Cardiac muscle cell (in vitro differentiated cells and primary cell): ENCODE measurements at regions not wholly inside any gene's neighbourhood (a gene's known extent, or its start where the extent isn't known, plus 50 kb on each side); places are given as distances from the start of the nearest gene placed in this dataset.

Experiments
- DNase-seq, 2 donors: peaks; one replicate each; pipeline versions ENCODE4 v3.0.0 to v3.0.0-alpha.2; 2010 to 2017; ENCODE audit warnings: low read depth in 1 of 2, low spot score in 1 of 2
- H3K27ac ChIP-seq: fragments of 200-600 bp; sonication (generic); 2 replicates; pipeline ENCODE4 v1.5.1; 2016
- H3K27me3 ChIP-seq: fragments of 200-600 bp; sonication (generic); 2 replicates; pipeline ENCODE4 v1.6.0; 2016; ENCODE audit warnings: control low read depth
- H3K36me3 ChIP-seq: fragments of 200-600 bp; sonication (generic); 2 replicates; pipeline ENCODE4 v1.5.1; 2016; ENCODE audit warnings: control low read depth
- H3K4me1 ChIP-seq: fragments of 200-600 bp; sonication (generic); 2 replicates; pipeline ENCODE4 v1.8.1; 2017; ENCODE audit warnings: low read depth, mild to moderate bottlenecking, mixed run types
- H3K4me3 ChIP-seq: fragments of 200-600 bp; sonication (generic); 2 replicates; pipeline ENCODE4 v1.5.1; 2016; ENCODE audit warnings: mild to moderate bottlenecking
- H3K9me3 ChIP-seq: fragments of 200-600 bp; sonication (generic); 2 replicates; pipeline ENCODE4 v1.5.1; 2017; ENCODE audit warnings: low read depth, mild to moderate bottlenecking, control low read depth
- TF ChIP-seq, protein P1 (sequence below): IDR thresholded peaks from 2 replicates; pipeline ENCODE4 v1.5.1; 2012; ENCODE audit warnings: low read depth, mild to moderate bottlenecking, low read length

DNA sequence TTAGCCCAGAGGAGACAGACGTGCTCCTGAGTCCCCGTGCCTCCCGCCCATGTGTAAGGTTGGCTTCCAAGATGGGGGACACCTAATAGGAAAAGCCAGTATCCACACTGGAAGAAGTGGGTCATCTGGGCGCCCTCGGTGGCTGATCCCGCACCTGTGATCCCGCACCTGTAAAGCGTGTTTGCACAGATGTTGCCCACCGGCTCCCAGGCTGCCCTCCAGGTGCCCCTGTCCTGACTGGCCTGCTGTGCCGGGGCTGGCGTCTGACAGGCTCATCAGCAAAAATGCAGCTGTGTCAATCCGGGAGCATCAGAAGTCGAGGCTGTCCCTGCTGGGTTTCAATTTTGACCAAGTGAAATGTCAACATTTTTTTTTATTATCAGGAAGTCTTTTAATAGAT lies 88.5 kb downstream of the IRX1 start:
- Histone ChIP-seq H3K4me1 (peaks cover 12% of the 10 kb centered on the region), H3K27ac (no peak overlapping the region), H3K36me3 (no peaks in the 10 kb centered on the region), H3K9me3 (no peaks in the 10 kb centered on the region), H3K4me3 (no peak overlapping the region), H3K27me3 (no peaks in the 10 kb centered on the region)
- no peak for DNase-seq
- TF ChIP-seq, protein P1, sequence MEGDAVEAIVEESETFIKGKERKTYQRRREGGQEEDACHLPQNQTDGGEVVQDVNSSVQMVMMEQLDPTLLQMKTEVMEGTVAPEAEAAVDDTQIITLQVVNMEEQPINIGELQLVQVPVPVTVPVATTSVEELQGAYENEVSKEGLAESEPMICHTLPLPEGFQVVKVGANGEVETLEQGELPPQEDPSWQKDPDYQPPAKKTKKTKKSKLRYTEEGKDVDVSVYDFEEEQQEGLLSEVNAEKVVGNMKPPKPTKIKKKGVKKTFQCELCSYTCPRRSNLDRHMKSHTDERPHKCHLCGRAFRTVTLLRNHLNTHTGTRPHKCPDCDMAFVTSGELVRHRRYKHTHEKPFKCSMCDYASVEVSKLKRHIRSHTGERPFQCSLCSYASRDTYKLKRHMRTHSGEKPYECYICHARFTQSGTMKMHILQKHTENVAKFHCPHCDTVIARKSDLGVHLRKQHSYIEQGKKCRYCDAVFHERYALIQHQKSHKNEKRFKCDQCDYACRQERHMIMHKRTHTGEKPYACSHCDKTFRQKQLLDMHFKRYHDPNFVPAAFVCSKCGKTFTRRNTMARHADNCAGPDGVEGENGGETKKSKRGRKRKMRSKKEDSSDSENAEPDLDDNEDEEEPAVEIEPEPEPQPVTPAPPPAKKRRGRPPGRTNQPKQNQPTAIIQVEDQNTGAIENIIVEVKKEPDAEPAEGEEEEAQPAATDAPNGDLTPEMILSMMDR, result no peak

GRCh38 chr5:3684771-3685354 lies 89.2 kb downstream of the IRX1 start:
- Histone ChIP-seq H3K9me3 (no peaks in the 10 kb centered on the region), H3K4me1 (peaks cover 12% of the 10 kb centered on the region)
- TF ChIP-seq, protein P1, result no peak

DNA sequence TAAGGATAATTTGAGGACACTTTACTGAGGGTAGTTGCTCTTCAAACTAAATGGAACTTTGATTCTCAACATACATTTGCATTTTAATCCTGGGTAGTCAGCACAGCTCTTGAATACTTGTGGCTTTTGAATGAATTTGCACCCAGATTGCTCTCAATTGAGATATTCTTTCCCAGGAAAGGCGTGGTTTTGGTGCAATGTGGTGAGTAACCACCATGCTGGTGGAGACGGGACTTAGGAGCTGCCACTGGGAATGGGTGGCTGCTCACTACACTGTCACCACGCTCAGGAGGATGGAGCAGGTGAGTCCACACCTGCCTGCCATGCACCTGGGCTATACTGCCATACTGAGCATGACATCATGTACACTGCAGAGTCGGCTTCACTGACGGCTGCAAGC lies 99.2 kb downstream of the IRX1 start:
- H3K27ac ChIP-seq, result no peak overlapping the region
- DNase-seq, result no peak
- no peaks in the 10 kb centered on the region for H3K27me3 ChIP-seq
- no peaks in the 10 kb centered on the region for H3K9me3 ChIP-seq
- H3K4me3 ChIP-seq, result no peak overlapping the region
- no peaks in the 10 kb centered on the region for H3K4me1 ChIP-seq
- TF ChIP-seq, protein P1, result no peak
- no peaks in the 10 kb centered on the region for H3K36me3 ChIP-seq

More at GRCh38 chr5:3684771-3685354, 89.2 kb downstream of the IRX1 start:
- Histone ChIP-seq H3K27me3 (no peaks in the 10 kb centered on the region), H3K4me3 (no peak overlapping the region), H3K36me3 (no peaks in the 10 kb centered on the region), H3K27ac (no peak overlapping the region)
- no peak for DNase-seq

GRCh38 chr5:3695818-3696217 lies 100.2 kb downstream of the IRX1 start:
- no peaks in the 10 kb centered on the region for H3K27me3 ChIP-seq
- DNase-seq, result no peak
- H3K27ac ChIP-seq, result no peak overlapping the region
- H3K4me3 ChIP-seq, result no peak overlapping the region
- no peaks in the 10 kb centered on the region for H3K9me3 ChIP-seq
- no peaks in the 10 kb centered on the region for H3K36me3 ChIP-seq
- TF ChIP-seq, protein P1, result no peak
- no peaks in the 10 kb centered on the region for H3K4me1 ChIP-seq

- Histone ChIP-seq H3K4me1 (no peaks in the 10 kb centered on the region), H3K27ac (no peak overlapping the region), H3K27me3 (no peaks in the 10 kb centered on the region), H3K4me3 (no peak overlapping the region), H3K9me3 (no peaks in the 10 kb centered on the region), H3K36me3 (no peaks in the 10 kb centered on the region)
- DNase-seq, result no peak
- TF ChIP-seq, protein P1, result no peak
Measured at GRCh38 chr5:3698412-3698811, 102.8 kb downstream of the IRX1 start.

DNA sequence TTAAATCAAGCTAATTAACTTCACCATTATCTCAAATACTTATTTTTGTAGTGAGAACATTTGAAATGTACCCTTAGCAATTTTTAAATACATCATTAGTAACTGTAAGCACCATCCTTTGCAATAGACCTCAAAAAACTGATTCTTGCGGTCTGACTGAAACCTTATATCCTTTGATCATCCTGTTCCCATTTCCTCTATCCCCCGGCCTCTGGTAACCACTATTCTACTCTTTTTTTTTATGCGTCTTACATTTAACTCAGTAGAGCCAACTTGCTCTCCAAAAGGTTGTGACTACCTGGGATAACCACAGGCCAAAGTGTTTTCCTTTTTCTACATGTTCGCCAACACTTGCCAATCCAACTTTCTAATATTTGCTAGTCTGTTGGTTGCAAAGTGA lies 106.1 kb downstream of the IRX1 start:
- H3K4me1 ChIP-seq, result no peaks in the 10 kb centered on the region
- no peaks in the 10 kb centered on the region for H3K36me3 ChIP-seq
- no peaks in the 10 kb centered on the region for H3K9me3 ChIP-seq
- H3K27ac ChIP-seq, result no peak overlapping the region
- TF ChIP-seq, protein P1, result no peak
- DNase-seq, result no peak
- H3K4me3 ChIP-seq, result no peak overlapping the region
- H3K27me3 ChIP-seq, result no peaks in the 10 kb centered on the region
